Osteocyte (in vitro differentiated cells): ENCODE measurements at regions not wholly inside any gene's neighbourhood (a gene's known extent, or its start where the extent isn't known, plus 50 kb on each side); places are given as distances from the start of the nearest gene placed in this dataset.

Experiments used
- DNase-seq: peaks from one replicate; pipeline ENCODE4 v3.0.0; 2021; ENCODE audit warnings: mixed read lengths; ENCODE audit not compliant: unreplicated experiment; ENCODE audit errors: extremely low spot score
- H3K27ac Mint-ChIP-seq: one replicate; pipeline ENCODE4 v1.8.0; 2021; ENCODE audit warnings: mild to moderate bottlenecking, mixed read lengths; ENCODE audit not compliant: unreplicated experiment
- H3K27me3 Mint-ChIP-seq: one replicate; pipeline ENCODE4 v1.8.0; 2021; ENCODE audit warnings: mixed read lengths; ENCODE audit not compliant: unreplicated experiment
- H3K36me3 Mint-ChIP-seq: one replicate; pipeline ENCODE4 v1.8.0; 2021; ENCODE audit warnings: mixed read lengths; ENCODE audit not compliant: unreplicated experiment
- H3K4me1 Mint-ChIP-seq: one replicate; pipeline ENCODE4 v1.8.0; 2021; ENCODE audit warnings: mixed read lengths; ENCODE audit not compliant: unreplicated experiment
- H3K4me3 Mint-ChIP-seq: one replicate; pipeline ENCODE4 v1.8.0; 2021; ENCODE audit warnings: mild to moderate bottlenecking, moderate library complexity, mixed read lengths; ENCODE audit not compliant: unreplicated experiment
- H3K9me3 Mint-ChIP-seq: one replicate; pipeline ENCODE4 v1.8.0; 2021; ENCODE audit warnings: mixed read lengths; ENCODE audit not compliant: unreplicated experiment
- CTCF ChIP-seq: fragments of 200-600 bp; sonication (generic); IDR thresholded peaks from 2 replicates; pipeline ENCODE4 v1.5.0; 2021; ENCODE audit warnings: antibody characterized with exemption, mild to moderate bottlenecking, moderate library complexity

GRCh38 chr6:105940990-105941389, 145.1 kb upstream of the PRDM1 start:
- H3K9me3 Mint-ChIP-seq: no peaks in the 10 kb centered on the region
- H3K36me3 Mint-ChIP-seq: no peaks in the 10 kb centered on the region
- no peaks in the 10 kb centered on the region for H3K4me1 Mint-ChIP-seq
- H3K4me3 Mint-ChIP-seq: no peak overlapping the region
- no peak overlapping the region for H3K27ac Mint-ChIP-seq
- TF ChIP-seq CTCF: no peak
- peaks cover 16% of the 10 kb centered on the region for H3K27me3 Mint-ChIP-seq
- no peak for DNase-seq

- peaks cover 6% of the 10 kb centered on the region for H3K27me3 Mint-ChIP-seq
Observed at GRCh38 chr6:105936972-105937371, 149.2 kb upstream of the PRDM1 start.

GRCh38 chr6:105935416-105935815, 150.7 kb upstream of the PRDM1 start:
- H3K27me3 Mint-ChIP-seq: no peaks in the 10 kb centered on the region
- H3K36me3 Mint-ChIP-seq: no peaks in the 10 kb centered on the region
- no peak for DNase-seq
- no peaks in the 10 kb centered on the region for H3K4me1 Mint-ChIP-seq
- no peak for TF ChIP-seq CTCF
- no peak overlapping the region for H3K4me3 Mint-ChIP-seq
- H3K27ac Mint-ChIP-seq: no peak overlapping the region
- H3K9me3 Mint-ChIP-seq: no peaks in the 10 kb centered on the region

More at GRCh38 chr6:105936972-105937371, 149.2 kb upstream of the PRDM1 start:
- DNase-seq: no peak
- Mint-ChIP-seq H3K4me3 (no peak overlapping the region), H3K36me3 (no peaks in the 10 kb centered on the region), H3K4me1 (no peaks in the 10 kb centered on the region), H3K27ac (no peak overlapping the region), H3K9me3 (no peaks in the 10 kb centered on the region)
- no peak for TF ChIP-seq CTCF

GRCh38 chr6:105934708-105935107, 151.4 kb upstream of the PRDM1 start:
- Mint-ChIP-seq H3K27ac (no peak overlapping the region), H3K9me3 (no peaks in the 10 kb centered on the region), H3K27me3 (peaks cover 3% of the 10 kb centered on the region), H3K36me3 (no peaks in the 10 kb centered on the region), H3K4me3 (no peak overlapping the region), H3K4me1 (no peaks in the 10 kb centered on the region)
- no peak for DNase-seq
- TF ChIP-seq CTCF: no peak

- Mint-ChIP-seq H3K27me3 (peaks cover 6% of the 10 kb centered on the region), H3K4me1 (no peaks in the 10 kb centered on the region), H3K9me3 (no peaks in the 10 kb centered on the region), H3K36me3 (no peaks in the 10 kb centered on the region), H3K4me3 (no peak overlapping the region), H3K27ac (no peak overlapping the region)
- no peak for DNase-seq
- TF ChIP-seq CTCF: no peak
Observed at GRCh38 chr6:105932440-105932839, 153.7 kb upstream of the PRDM1 start.
